Endometrial microvascular endothelial cells (primary cell): ENCODE measurements at regions not wholly inside any gene's neighbourhood (a gene's known extent, or its start where the extent isn't known, plus 50 kb on each side); places are given as distances from the start of the nearest gene placed in this dataset.
"Not testable (repeated sequence)": the region's sequence is repeated elsewhere in the genome, so short reads cannot be mapped to it uniquely, and the experiment has no call there.

Source experiments
- in situ Hi-C: cut with HindIII; loops from 2 replicates; pipeline ENCODE4 v1.10.0; 2017; ENCODE audit warnings: low sequenced_read_pairs, low pct_unique_long_range_greater_than_20kb; ENCODE audit errors: inconsistent ontology term

- in situ Hi-C loops = no loop called here
These were observed 108.1 kb downstream of the FAM50B start for GRCh38 chr6:3957321-3957720.

DNA sequence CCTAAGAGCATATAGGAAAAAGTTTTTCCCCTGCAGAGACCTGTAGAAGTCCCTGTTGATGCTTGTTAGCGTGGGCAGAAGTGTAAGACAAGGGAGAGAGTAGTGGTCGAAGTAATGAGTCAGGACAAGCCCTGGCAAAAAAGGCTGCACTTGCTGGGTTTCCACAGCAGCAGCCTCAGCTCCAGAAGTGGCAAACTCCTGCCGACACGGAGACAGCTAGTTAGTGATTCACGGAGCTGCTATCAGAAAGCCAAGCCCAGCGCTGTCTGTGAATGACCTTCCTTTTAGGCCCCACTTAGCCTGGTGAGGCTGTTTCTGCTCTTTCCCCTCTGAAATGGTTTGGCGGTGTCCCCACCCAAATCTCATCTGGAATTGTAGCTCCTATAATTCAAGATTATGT lies 109.1 kb downstream of the FAM50B start:
- in situ Hi-C loops = no loop called here

DNA sequence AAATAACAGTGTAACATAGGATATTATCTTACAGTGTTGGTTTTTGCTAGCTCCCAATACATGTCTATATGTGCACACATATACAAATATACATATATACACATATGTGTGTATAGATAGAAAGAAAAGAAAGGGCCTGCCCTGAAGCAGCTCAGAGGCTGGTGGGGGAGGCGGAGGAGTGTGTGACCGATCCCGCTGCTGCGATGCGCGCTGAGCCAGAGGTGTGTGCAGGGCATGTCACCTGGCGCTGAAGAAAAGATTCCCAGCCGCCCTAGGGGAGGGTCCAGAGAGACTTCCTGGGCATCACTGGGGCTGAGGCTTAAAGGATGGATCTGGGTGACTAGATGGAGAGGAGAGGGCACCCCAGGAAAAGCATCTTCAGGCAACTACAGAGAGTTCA lies 110.2 kb downstream of the FAM50B start:
- in situ Hi-C loops = no loop called here

DNA sequence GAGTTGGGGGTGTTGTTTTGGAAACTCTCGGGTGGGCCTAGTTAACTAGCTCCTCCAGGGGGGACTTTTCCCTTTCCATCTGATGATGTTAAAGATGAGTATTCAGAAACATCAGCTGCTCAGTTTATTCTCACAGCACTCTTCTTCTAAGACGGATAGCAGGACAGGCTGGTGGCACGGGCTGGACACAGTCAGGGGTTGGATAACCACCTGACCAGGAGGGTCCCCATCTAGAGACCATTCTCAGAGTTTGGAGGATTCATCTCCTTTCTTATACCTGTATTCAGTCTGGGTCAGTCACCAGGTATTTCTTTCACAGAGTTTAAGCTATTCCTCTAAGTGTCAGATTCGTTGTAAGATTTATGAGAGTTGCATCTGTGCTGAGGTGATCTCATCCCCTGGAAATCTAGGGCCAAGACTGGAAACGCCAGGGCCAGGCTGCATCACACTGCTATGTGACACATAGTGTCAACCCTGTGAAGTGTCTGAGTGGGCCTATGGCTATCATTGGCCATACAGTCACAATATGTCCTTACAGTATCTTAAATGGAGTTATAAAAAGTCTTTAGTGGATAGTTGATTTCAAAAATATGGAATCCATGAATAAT lies 111.7 kb downstream of the FAM50B start:
- in situ Hi-C loops = no loop called here

DNA sequence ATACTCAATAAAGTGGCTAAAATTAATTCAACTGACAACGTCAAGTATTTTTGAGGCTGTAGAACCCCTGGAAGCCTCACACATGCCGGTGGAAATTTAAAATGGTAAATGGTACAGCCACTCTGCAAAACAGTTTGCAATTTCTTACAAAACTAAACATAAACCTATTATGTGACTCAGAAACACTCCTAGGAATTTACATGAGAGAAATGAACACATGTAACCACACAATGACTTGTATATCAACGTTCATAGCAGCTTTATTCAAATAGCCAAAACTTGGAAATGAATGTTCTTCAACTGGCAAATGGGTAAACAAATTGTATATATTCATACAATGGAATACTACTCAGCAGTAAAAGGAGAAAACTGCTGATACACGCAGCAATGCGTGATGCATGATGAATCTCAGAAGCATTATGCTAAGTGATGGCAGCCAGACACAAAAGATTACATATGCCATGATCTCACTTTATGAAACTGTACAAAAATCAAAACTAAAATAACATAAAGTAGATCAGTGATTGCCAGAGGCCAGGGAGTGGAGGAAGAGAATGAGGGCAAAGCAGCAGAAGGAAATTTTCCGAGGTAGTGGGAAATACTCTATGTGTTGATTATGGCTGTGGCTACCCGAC lies 112.5 kb downstream of the FAM50B start:
- in situ Hi-C loops = no loop called here

- in situ Hi-C loops = no loop called here
These were observed 113.4 kb downstream of the FAM50B start for GRCh38 chr6:3962291-3963280.

DNA sequence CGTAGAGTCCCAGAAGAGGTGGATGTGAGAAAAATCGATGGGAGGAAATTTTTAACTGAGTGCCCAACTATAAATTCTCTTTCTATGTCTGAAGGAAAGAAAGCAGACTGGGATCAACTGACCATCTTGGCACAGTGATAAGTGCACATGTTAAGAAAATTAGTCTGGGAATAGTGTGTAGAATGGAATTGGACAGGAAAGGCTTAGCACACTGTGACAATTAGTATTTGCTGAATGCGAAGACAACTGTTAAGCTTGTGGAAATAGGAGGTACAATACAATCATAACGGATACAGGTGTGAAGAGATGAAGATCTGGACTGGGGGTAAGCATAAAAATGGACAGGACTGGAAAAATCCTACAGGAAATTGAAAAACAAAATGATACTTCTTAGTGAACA lies 114.3 kb downstream of the FAM50B start:
- in situ Hi-C loops = no loop called here

DNA sequence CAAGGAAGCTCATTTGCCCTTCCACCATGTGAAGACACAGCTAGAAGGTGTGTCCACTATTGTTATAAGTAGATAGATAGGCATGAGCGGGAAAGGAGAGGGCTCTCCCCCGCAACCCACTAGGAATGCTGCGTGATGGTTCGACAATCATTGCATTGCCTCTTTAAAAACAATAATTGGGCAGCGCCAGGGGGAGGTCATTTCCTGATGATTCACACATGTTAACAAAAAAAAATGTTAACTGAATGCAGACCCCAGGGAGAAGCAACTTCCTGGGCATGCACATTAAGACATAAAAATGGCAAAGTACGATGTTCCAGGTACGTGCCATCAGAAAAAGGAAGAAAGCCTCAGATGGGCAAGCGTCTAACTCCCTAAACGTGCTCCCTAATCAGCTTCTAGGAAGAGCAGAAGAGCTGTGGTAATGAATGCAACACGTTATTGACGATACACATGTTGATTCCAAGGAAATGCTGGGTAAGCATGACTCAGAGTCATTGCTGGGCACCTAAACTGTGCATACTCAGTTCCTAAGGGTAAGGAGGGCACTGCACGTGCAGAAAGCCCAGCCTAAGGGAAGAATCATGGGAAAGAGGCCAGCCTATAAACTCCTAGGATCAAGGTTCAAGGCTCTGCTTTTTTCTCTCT lies 113.7 kb downstream of the FAM217A start:
- in situ Hi-C loops = no loop called here

DNA sequence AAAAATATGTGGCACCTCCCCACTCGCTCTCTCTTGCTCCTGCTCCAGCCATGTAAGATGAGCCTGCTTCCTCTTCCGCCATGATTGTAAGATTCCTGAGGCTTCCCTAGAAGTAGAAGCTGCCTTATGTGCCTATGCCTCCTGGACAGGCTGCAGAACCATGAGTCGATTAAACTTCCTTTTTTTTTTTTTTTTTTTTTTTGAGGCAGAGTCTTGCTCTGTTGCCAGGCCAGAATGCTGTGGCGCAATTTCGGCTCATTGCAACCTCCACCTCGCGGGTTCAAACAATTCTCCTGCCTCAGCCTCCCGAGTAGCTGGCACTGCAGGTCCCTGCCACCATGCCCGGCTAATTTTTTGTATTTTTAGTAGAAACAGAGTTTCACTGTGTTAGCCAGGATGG lies 112.5 kb downstream of the FAM217A start:
- in situ Hi-C loops = no loop called here

DNA sequence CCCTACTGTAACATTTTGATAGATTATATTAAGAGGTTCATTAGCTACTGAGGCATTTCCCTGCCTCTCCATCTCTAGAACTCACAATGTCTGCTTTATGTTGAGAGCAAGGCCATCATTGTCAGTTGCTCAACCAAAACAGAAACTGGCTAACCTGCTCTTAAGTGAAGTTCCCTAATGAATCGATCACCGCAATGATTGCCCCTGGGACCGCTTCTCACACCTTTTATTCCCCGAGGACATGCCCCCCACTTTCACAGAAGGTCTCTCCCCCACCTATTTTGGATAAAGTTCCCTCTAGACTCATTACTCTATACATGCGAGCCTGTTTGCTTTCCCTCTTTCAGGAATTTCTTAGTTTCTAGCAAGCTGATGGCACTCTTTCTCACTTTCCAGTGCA lies 108.8 kb downstream of the FAM217A start:
- in situ Hi-C loops = no loop called here

DNA sequence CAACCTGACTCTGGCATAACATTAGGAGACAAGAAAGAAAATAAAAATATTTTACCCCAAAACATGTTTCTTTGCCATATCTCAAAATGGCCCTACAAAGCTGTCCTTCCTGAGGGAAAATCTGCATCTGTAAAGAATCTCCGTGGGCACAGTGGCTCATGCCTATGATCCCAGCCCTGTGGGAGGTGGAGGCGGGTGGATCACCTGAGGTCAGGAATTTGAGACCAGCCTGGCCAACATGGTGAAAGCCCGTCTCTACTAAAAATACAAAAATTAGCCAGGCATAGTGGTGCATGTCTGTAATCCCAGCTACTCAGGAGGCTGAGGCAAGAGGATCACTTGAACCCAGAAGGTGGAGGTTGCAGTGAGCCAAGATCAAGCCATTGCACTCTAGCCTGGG lies 105.8 kb downstream of the FAM217A start:
- in situ Hi-C loops = not testable (repeated sequence)

DNA sequence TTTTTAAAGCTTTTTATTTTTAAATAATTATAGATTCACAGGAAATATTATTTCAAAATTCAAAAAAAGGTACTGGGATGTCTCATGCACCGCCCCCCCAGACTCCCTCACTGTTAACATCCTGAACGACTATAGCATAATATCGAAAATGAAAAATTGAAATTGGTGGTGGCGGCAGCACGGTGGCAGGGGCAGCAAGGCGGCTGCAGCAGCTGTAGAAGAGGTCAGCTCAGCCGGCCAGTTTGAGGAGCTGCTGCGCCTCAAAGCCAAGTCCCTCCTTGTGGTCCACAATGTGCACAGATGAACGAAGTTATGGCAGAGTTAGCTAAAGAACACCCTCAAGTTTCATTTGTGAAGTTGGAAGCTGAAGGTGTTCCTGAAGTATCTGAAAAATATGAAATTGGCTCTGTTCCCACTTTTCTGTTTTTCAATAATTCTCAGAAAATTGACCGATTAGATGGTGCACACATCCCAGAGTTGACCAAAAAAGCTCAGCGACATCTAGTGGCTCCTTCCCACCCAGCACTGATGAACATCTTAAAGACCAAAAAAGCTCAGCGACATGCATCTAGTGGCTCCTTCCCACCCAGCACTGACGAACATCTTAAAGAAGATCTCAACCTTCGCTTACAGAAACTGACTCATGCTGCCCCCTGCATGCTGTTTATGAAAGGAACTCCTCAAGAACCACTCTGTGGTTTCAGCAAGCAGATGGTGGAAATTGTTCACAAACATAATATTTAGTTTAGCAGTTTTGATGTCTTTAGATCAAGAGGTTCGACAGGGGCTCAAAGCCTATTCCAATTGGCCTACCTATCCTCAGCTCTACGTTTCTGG lies 100.8 kb downstream of the FAM217A start:
- in situ Hi-C loops = loop anchor here (25.0 kb wide), 1 partner anchor 166 kb away; no protein-coding TSS in a partner anchor

- in situ Hi-C loops = loop anchor here (25.0 kb wide), 1 partner anchor 167 kb away; no protein-coding TSS in a partner anchor
These were observed 100.0 kb downstream of the FAM217A start for GRCh38 chr6:3978966-3979365.

GRCh38 chr6:3981917-3982316 lies 97.0 kb downstream of the FAM217A start:
- in situ Hi-C loops = loop anchor here (25.0 kb wide), 1 partner anchor 170 kb away; no protein-coding TSS in a partner anchor

GRCh38 chr6:3983778-3984177 lies 95.2 kb downstream of the FAM217A start:
- in situ Hi-C loops = loop anchor here (25.0 kb wide), 1 partner anchor 171 kb away; no protein-coding TSS in a partner anchor

- in situ Hi-C loops = loop anchor here (25.0 kb wide), 1 partner anchor 172 kb away; no protein-coding TSS in a partner anchor
These were observed 94.4 kb downstream of the FAM217A start for GRCh38 chr6:3984494-3984893.

GRCh38 chr6:3986241-3986640 lies 92.7 kb downstream of the FAM217A start:
- in situ Hi-C loops = loop anchor here (25.0 kb wide), 1 partner anchor 174 kb away; no protein-coding TSS in a partner anchor

DNA sequence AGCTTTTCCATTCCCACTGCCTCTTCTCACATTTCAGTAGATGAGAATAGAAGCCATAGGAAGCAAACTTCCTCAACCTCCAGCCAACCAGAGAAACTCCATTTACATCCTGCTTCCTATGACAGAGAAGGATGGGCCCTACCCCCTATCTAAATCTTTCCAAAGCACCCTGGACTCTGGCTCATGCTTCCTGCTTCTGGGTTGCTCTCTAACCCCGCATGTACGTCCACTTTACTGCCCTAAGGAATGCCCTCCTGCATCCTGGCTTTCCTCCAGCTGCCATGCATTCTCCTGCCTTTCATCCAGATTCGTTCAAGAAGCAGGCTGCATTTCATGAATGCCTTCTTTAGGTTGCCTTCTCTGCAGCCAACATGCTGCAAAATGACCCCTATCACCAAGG lies 91.9 kb downstream of the FAM217A start:
- in situ Hi-C loops = loop anchor here (25.0 kb wide), 1 partner anchor 175 kb away; no protein-coding TSS in a partner anchor
